NCI-H128 (cell line): ENCODE measurements at regions not wholly inside any gene's neighbourhood (a gene's known extent, or its start where the extent isn't known, plus 50 kb on each side); places are given as distances from the start of the nearest gene placed in this dataset.

ENCODE experiments used
- DNase-seq: peaks from one replicate; lab custom pipeline; 2025; ENCODE audit not compliant: unreplicated experiment; lab: John Stamatoyannopoulos, UW

DNA sequence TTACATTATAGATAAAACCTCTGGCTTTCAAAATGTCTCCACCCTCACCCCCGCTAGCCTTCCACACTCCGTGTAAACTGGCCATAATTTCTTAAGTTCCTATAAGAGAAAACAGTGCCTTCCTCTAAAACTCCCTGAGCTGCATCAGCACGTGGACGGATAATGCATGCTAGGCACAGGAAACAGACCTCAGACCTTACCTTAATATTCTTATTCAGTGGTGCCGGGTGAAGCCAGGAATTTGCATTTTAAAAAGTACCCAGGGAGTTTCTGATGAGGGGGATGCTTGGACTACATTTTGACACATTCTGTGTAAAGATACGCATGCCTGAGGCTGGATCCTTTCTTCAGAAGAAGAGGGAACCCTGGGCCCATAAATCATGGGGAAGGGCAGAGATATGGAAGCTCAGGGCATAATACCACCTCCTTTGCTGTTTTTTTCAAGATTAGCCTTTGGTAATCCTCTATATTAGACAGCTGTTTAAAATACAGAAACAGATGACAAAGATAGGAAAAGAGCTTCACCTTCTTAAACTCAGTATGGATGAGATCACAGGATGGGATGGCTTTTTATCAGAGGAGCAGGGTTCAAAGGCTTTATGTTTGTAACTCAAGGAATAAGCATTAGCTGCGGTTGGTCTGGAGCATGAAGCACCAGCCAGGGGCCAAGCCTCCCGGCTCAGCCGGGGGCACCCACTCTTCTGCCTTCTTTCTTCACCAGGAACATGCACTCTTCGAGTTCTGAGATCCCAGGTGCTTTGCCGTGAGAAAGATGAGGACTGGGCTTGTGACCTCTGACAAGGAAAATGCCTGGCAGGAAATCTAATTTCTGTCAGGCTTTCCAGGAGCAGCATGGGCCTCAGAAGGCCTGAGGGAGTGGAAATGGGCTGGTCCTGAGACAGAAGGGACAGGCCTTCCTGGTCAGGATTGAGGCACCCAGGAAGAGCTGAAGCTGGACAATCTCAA lies 218.1 kb upstream of the SOX4 start:
- DNase-seq = no peak

- DNase-seq = no peak
Measured at GRCh38 chr6:21377356-21377755, 216.2 kb upstream of the SOX4 start.

GRCh38 chr6:21381331-21381963 lies 212.1 kb upstream of the SOX4 start:
- DNase-seq = no peak

GRCh38 chr6:21382821-21383449 lies 210.6 kb upstream of the SOX4 start:
- no peak for DNase-seq

GRCh38 chr6:21383450-21384085 lies 210.0 kb upstream of the SOX4 start:
- DNase-seq = no peak

- DNase-seq = no peak
Measured at GRCh38 chr6:21384216-21384615, 209.3 kb upstream of the SOX4 start.

DNA sequence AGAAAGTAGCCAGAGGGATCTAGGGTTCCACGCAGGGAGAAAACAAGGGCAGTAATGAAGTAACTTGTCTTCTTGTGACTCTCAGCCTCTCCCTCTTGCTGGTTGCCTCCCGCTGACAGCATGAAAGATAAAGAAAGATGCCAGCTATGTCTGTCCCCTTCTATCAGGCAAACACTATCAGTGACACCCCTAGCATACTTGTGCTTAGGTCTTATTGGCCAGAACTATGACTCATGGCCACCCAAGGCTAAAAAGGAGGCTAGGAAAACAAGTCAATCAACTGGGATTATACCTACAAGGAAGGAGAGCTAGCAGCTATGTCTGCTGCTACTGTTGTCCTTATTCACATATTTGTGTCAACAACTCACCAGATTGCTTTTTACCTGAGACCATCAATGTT lies 206.8 kb upstream of the SOX4 start:
- no peak for DNase-seq

GRCh38 chr6:21390532-21391213 lies 202.9 kb upstream of the SOX4 start:
- peak; percentile 64 for DNase-seq

DNA sequence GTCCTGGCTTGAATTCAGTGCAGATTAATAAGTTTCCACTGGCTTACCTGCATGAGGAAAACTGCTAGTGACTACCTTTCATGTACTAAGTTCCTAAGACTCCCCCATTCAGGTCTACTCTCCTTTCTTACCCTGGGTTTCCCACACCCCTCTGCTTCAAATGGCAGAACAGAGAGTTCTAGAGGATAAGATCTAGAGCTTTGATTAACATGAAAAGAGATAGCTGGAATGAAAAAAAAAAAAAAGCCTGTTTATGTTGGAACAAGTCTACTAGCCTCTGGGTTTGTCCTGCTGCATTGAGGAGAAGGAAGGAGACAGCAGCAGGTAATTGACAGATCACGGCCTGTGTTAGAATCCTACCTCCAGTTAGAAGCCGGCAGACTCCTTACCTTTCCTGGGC lies 201.4 kb upstream of the SOX4 start:
- no peak for DNase-seq

- no peak for DNase-seq
Measured at GRCh38 chr6:21393441-21394165, 199.9 kb upstream of the SOX4 start.

DNA sequence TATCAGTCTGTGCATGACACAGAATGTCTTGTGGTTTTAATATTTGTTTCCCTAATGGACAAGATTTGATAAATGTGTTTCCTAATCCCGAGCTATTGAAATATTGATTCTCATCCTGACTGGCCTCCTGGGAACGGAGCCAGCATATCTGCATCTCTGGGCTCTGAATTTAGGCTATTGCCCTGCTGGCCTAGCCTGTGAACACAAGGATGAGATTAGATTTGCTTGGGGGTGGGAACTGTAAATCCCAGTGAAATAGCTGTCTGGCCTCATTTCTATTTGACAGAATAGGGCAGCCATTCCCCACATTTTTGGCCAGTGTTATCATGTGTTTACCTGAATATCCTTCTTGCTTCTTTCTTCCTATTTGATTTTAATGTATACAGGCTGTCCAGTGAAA lies 198.4 kb upstream of the SOX4 start:
- DNase-seq = no peak

- DNase-seq = no peak
Measured at GRCh38 chr6:21396313-21396712, 197.2 kb upstream of the SOX4 start.

DNA sequence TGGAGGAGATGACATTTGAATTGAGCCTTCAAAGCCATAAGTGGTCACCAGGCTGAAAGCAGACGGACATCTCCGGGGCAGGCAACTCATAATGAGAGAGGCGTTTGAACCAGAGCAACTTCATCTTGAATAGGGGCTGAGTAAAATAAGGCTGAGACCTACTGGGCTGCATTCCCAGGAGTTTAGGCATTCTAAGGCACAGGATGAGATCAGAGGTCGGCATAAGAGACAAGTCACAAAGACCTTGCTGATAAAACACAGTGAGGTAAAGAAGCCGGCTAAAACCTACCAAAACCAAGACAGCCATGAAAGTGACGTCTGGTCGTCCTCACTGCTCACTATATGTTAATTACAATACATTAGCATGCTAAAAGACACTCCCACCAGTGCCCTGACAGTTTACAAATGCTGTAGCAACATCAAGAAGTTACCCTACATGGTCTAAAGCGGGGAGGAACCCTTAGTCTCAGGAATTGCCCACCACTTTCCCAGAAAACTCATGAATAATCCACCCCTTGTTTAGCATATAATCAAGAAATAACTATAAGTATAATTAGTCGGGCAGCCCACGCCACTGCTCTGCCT lies 194.7 kb upstream of the SOX4 start:
- no peak for DNase-seq

GRCh38 chr6:21402368-21402767 lies 191.2 kb upstream of the SOX4 start:
- DNase-seq = no peak

DNA sequence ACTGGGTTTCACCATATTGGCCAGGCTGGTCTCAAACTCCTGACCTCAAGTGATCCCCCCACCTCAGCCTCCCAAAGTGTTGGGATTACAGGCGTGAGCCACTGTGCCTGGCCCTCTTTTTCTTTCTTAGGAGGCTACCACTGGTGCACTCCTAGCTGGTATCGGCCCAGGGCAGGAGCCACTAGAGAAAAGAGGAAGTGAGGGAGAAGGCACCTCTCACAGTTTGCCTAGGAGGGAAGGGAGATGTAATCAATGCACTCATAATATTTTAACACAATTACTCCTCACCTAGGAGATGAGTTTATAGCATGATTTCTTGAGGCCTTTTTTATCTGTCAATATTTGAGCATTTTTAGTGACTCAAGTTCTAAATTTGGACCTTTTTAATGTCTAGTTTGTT lies 189.0 kb upstream of the SOX4 start:
- no peak for DNase-seq

- DNase-seq = no peak
Measured at GRCh38 chr6:21406316-21406715, 187.2 kb upstream of the SOX4 start.

- no peak for DNase-seq
Measured at GRCh38 chr6:21409231-21409630, 184.3 kb upstream of the SOX4 start.

GRCh38 chr6:21413428-21413827 lies 180.1 kb upstream of the SOX4 start:
- no peak for DNase-seq

GRCh38 chr6:21414065-21414464 lies 179.5 kb upstream of the SOX4 start:
- DNase-seq = no peak
